Endothelial cell (in vitro differentiated cells): ENCODE measurements at regions not wholly inside any gene's neighbourhood (a gene's known extent, or its start where the extent isn't known, plus 50 kb on each side); places are given as distances from the start of the nearest gene placed in this dataset.

Source experiments
- DNase-seq: peaks from one replicate; pipeline ENCODE4 v3.0.0; 2021; ENCODE audit warnings: low spot score
- H3K27ac Mint-ChIP-seq: one replicate; pipeline ENCODE4 v1.8.0; 2021; ENCODE audit warnings: mixed read lengths, inconsistent platforms; ENCODE audit not compliant: unreplicated experiment
- H3K27me3 Mint-ChIP-seq: one replicate; pipeline ENCODE4 v1.8.0; 2021; ENCODE audit warnings: mild to moderate bottlenecking, moderate library complexity, mixed read lengths, inconsistent platforms; ENCODE audit not compliant: unreplicated experiment
- H3K36me3 Mint-ChIP-seq: one replicate; pipeline ENCODE4 v1.8.0; 2021; ENCODE audit warnings: mild to moderate bottlenecking, low read depth, mixed read lengths, inconsistent platforms; ENCODE audit not compliant: unreplicated experiment
- H3K4me1 Mint-ChIP-seq: one replicate; pipeline ENCODE4 v1.8.0; 2021; ENCODE audit warnings: mild to moderate bottlenecking, mixed read lengths, inconsistent platforms; ENCODE audit not compliant: unreplicated experiment
- H3K4me3 Mint-ChIP-seq: one replicate; pipeline ENCODE4 v1.8.0; 2021; ENCODE audit warnings: mild to moderate bottlenecking, mixed read lengths, inconsistent platforms; ENCODE audit not compliant: unreplicated experiment
- H3K9me3 Mint-ChIP-seq: one replicate; pipeline ENCODE4 v1.8.0; 2021; ENCODE audit warnings: mixed read lengths, inconsistent platforms; ENCODE audit not compliant: unreplicated experiment
- CTCF ChIP-seq: fragments of 200-600 bp; sonication (generic); IDR thresholded peaks from one replicate; pipeline ENCODE4 v1.5.0; 2021; ENCODE audit warnings: antibody characterized with exemption; ENCODE audit not compliant: unreplicated experiment

GRCh38 chr3:194283221-194284006 lies 67.7 kb downstream of the CPN2 start:
- DNase-seq: no peak
- TF ChIP-seq CTCF: no peak

GRCh38 chr3:194284351-194284750 lies 66.8 kb downstream of the CPN2 start:
- Mint-ChIP-seq H3K36me3 (no peaks in the 10 kb centered on the region), H3K4me1 (no peaks in the 10 kb centered on the region), H3K9me3 (no peaks in the 10 kb centered on the region), H3K4me3 (no peak overlapping the region), H3K27ac (no peak overlapping the region), H3K27me3 (peaks cover 8% of the 10 kb centered on the region)
- no peak for TF ChIP-seq CTCF
- no peak for DNase-seq

More at GRCh38 chr3:194283221-194284006, 67.7 kb downstream of the CPN2 start:
- Mint-ChIP-seq H3K27ac (no peak overlapping the region), H3K4me3 (no peak overlapping the region), H3K27me3 (peaks cover 9% of the 10 kb centered on the region), H3K4me1 (no peaks in the 10 kb centered on the region), H3K36me3 (no peaks in the 10 kb centered on the region), H3K9me3 (no peaks in the 10 kb centered on the region)

GRCh38 chr3:194285024-194285849 lies 65.9 kb downstream of the CPN2 start:
- no peak overlapping the region for H3K4me3 Mint-ChIP-seq
- TF ChIP-seq CTCF: no peak
- no peak for DNase-seq
- no peaks in the 10 kb centered on the region for H3K4me1 Mint-ChIP-seq
- no peaks in the 10 kb centered on the region for H3K36me3 Mint-ChIP-seq
- peaks cover 7% of the 10 kb centered on the region for H3K27me3 Mint-ChIP-seq
- H3K9me3 Mint-ChIP-seq: no peaks in the 10 kb centered on the region
- no peak overlapping the region for H3K27ac Mint-ChIP-seq

GRCh38 chr3:194285850-194286197 lies 65.3 kb downstream of the CPN2 start:
- no peak for TF ChIP-seq CTCF
- no peaks in the 10 kb centered on the region for H3K4me1 Mint-ChIP-seq
- no peak overlapping the region for H3K27ac Mint-ChIP-seq
- no peaks in the 10 kb centered on the region for H3K36me3 Mint-ChIP-seq
- H3K4me3 Mint-ChIP-seq: no peak overlapping the region
- no peaks in the 10 kb centered on the region for H3K9me3 Mint-ChIP-seq
- no peak for DNase-seq
- H3K27me3 Mint-ChIP-seq: peaks cover 3% of the 10 kb centered on the region
